ENCODE measurements at regions not wholly inside any gene's neighbourhood (a gene's known extent, or its start where the extent isn't known, plus 50 kb on each side); places are given as distances from the start of the nearest gene placed in this dataset.

DNA sequence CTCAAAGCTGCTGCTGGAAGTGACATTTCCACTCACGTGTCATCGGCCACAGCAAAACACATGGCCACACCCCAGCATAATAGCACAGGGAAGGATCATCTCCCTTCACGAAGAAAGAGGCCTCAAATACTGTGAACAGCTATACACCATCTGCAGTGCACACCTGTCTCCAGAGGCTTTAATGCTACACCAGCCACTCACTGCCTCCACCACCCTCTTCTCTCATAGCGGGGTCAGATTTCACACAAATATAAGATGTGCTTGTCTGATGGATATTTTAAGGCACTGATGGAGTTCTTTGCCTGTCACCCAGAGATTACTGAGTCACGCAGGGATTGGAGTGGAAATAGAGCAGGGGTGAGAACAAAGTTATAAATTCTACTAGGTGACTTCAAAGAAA, 374.0 kb downstream of the ZNF516 start:
- no peak for DNase-seq (ENCODE audit: low spot score)

DNA sequence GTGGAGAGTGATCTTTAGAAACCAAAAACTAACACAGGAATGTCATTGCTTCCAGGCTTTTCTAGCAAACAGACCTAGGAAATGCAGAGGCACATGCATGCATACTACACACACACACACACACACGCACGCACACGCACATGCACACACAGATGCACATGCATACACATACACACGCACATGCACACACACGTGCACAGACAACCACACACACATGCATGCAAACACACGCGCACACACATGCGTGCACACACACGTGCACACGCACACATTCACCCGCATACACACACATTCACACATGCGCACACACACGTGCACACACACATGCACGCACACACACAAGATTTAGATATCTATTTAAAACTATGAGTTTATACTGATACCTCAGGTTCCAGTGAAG, 379.5 kb downstream of the ZNF516 start:
- no peak for DNase-seq (ENCODE audit: low spot score)

DNA sequence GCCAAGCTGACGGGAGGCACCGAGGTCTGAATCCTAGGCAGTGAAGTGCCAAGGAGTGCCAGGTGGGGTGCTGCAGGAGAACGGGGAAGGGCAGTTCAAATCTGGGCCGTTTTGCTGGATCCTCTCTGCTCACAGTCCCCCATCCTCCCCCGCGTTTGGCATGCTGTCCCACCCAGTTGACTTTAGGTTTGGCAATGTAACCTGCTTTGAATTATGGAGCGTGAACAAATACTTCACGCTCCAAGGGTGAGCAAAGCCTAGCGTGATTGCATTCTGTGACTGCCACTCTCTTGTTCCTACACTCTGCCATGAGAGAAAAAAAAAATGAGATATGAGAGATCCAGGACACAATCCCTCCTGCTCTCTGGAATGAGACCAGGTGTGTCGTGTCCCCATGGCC, 381.9 kb downstream of the ZNF516 start:
- DNase-seq (ENCODE audit: low spot score) = no peak

DNA sequence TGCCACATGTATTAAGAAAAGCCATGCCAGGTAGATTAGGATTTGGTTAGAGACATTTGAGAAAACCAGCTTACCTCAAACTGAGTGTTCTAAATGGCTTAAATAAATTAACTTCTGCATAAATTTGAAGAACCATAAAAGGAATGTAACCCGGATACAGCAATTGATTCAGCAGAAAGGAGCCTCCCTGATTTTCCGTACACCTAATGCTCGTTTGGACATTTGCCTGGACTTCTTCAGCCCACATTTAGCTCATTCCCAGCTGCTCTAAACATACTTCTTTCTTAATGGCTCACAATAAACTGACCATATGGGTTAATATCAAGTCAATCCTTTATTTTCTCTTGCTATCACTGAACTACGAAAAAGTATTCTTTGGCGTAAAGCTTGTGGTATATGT, 392.4 kb downstream of the ZNF516 start:
- DNase-seq (ENCODE audit: low spot score) = no peak

DNA sequence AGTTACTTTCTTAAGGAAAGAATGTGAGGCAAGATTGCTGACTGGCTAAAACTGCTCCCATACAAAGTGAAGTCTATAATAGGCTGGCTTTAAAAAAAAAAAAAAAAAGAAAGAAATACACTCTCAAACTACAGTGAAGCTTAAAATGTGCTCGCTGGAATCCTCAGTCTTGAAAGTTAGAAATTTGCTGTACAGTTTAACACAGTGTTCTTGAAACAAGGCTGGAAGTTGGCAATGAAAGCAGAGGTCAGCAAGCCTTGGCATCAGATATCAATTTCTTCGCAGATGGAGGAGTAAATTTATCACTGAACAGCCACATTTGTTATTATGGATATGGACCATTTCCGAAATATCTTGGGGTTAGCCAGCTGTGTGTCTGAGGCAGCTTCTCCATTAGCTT, 392.9 kb downstream of the ZNF516 start:
- DNase-seq (ENCODE audit: low spot score) = no peak

DNA sequence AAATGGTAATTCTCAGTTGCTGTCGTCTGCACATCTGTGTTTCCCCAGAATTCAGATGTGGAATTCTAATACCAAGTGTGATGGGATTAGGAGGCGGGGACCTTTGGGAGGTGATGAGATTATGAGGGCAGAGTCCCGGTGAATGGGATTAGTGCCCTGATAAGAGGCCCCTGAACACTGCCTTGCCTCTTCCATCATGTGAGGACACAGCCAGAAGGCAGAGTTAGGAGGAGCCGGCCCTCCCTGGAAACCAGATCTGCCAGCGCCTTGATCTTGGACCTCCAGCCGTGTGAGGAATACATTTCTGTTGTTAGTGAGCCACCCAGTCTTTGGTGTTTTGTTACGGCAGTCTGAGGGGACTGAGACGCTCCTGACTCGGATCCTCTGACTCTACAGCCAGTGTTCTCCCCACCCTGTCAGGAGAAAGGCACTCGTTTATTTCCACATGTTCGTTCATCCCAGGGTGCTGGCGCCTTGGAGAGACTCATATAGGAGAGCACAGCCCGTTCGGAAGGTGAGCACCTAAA, 395.0 kb downstream of the ZNF516 start:
- DNase-seq (ENCODE audit: low spot score) = no peak

DNA sequence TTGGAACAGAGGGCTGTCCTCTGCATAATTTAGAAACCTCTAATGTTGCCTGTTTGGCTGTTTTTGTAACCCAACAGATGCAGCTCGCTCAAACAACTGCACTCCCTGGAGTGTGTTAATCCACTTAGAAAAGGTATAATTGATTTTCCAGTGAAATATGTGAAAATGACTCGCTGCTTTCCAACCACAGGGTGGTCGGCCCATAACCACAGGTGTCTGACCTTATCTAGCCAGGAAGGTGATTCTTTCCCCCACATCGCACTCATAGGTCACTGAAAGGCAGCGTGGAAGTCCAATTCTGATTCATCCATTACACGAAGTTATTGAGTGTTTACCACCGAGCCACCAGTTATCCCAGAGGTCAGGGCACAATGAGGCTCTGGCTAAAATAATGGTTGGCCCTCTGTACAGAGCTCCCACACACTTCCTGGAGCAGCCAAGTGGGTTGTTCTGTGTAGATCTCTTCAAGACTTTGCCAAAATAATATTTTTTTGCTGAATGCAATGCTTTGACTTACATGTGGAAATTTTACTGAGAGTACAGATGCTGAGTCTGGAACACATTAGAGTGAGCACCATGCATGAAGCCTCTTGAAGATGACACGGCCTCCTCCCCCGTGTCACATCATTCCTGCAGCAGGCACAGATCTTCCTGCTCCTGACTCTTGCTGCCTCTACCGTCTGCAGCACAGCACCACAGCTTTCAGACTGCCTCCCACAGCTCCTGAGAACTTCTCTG, 396.2 kb downstream of the ZNF516 start:
- no peak for DNase-seq (ENCODE audit: low spot score)

DNA sequence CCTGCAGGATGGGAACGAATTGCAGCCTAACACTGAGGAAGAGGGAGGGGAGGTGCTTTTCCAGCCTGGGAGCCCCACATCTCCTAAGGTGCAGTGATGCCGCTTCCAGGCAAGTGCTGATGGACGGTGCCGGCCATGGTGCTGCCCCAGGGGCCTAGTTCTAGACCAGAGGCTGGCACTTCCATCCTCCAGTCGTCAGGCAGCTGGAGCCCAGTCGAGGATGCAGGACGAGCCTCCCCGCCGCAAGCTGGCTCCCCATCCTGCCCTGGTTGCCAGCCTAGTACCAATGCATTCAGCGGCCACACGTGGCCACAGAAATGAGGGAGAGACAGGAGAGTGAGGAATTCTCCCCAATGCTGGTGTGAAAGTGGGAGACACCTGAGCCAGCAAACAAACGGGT, 413.5 kb downstream of the ZNF516 start:
- DNase-seq (ENCODE audit: low spot score) = no peak

DNA sequence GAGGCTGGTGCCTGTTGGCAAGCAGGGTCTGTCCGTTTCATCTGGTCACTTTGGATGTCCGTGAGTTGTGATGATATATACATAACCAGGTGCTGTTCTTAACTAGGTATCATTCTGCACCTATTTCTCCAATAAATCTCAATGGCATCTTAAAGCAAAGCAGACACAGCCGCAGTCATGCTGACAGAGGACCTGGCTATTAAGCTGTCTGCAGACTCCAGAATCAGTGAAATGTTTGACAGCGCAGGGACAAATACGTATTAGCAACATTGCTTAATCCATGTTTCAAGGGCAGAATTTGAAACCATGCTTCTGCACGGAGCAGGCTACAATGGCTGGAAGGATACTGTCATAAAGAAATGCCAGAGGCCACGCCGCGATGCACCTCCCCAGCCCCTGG, 414.6 kb downstream of the ZNF516 start:
- no peak for DNase-seq (ENCODE audit: low spot score)

DNA sequence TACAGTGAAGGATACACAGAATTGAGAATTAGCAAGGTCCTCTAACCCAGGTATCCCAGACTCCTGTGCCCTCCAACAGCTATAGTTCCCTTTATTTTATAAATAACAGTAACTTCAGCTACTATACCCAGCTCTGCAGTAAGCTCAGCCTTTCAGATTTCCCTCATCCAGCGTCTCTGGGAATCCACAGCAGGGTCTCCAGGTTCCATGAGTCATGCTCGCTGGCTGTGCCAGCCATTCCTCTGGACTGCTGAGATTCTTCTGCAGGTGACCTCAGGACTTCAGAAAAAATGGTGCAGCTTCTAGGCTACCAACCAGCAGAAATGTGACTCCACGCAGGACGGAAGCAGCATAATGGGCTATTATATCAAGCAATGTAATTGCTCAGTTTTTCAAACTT, 419.3 kb downstream of the ZNF516 start:
- DNase-seq (ENCODE audit: low spot score) = no peak

DNA sequence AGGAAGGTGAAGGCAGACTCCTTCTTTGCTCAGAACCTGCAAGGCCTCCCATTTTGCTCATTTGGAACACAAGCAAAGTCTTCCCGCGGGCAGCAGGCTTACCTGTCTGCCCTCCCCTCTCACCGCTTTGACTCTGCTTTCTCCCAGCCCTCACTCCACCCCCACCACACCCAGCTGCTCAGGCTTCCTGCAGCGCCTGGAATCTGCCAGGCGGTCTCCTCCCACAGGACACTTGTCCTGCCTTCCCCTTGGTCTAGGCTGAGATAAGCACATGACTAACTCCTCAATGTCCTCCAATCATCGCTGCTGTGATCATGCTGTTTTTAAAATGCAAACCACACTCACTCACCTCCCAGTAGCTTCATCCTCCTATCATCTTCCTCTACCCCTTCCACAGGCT, 430.0 kb downstream of the ZNF516 start:
- DNase-seq (ENCODE audit: low spot score) = no peak

DNA sequence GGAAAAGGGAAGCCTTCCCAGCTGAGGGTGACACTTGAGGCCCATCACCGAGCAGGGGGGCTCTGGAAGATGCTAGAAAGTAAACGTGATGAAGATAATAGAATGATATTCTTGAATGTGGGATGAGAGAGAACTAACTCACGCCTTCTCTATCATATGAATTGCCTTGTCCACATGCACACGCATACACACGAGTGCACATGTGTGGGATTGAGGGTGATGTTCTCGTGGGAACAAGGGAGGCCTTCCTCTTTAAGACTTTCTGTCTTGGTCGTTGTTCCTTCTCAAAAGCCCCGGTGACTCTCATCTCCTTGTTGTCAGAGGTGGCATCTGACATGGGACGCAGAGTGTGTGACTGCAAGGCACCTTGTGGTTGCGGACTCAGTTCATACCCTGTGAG, 436.9 kb downstream of the ZNF516 start:
- no peak for DNase-seq (ENCODE audit: low spot score)

DNA sequence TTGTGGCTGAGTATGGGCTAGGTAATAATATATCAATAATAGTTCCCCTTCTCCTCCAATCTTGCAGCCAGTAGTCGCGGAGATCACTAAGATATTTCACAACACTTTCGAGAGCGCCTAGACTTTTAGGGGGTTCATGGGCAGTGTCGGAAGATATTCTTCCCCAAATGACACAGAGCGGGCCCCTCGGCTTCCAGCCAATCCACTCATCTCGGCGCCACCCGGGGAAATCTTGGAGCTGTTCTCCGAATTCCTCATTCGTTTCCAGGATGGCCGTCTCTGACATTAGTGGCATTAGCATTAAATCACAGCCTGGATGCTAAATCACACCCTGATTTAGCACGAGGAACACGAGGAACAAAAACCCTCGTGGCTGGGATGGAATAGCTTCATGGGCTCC, 437.7 kb downstream of the ZNF516 start:
- no peak for DNase-seq (ENCODE audit: low spot score)

DNA sequence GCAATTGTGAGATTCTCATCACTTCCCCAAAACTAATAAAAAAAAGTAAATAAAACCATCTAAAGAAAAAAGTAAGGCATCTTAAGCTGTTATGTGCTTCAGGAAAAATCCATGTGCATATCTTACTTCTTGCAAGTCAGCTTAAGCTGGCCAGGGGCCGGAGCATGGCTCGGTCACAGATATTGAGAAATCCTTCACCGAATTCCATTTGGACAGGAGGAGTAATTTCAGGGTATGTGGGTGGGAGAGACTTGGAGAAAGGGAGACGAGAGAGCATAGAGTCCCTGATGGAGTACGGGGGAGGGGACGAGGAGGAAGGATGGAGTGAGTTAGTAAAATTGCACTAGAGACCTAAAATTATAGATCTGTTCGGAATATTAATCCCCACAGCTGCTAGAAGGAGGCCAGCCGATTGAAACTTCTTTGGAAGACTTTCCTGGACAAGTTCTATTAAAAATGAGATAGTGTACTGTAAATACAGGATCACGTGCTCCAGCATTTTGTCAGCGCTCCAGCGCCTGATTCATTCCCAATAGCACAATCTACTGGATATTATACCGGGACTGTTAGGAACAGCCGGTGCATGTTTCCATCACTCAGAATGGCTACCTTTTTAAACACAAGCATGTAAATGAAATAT, 438.5 kb downstream of the ZNF516 start:
- no peak for DNase-seq (ENCODE audit: low spot score)

DNA sequence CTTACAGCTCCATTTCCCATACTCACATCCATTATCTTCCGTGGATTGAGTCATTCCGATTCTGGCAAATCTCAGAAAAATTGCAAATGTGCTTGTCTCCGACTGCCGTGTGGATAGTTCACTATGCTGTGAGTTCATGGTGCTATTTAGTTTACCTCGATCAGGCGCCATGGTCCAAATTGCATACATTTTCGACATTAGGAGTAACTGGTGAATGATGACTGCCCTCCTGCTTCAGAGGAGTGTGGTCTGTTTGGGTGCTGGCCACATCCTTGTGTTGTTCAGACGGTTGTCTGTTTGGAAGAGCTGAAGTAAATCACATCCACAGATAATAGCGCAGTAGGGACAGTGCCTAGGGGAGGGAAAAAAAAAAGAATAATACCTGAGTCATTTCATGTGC, 439.5 kb downstream of the ZNF516 start:
- DNase-seq (ENCODE audit: low spot score) = no peak

DNA sequence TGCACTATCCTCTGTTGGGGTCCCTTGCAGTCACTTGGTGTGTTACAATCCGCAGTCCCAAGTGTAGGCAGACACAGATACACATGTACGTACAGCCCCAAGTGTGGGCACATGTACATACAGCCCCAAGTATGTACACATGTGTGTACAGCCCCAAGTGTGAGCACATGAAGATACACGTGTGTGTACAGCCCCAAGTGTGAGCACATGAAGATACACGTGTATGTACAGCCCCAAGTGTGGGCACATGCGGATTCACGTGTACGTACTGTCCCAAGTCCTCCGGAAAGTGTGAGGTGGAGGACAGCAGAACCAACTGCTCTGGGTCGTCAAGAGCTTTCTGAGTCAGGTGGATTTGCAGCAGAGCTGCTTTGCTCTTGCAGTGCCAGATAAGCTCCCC, 440.0 kb downstream of the ZNF516 start:
- DNase-seq (ENCODE audit: low spot score) = no peak

DNA sequence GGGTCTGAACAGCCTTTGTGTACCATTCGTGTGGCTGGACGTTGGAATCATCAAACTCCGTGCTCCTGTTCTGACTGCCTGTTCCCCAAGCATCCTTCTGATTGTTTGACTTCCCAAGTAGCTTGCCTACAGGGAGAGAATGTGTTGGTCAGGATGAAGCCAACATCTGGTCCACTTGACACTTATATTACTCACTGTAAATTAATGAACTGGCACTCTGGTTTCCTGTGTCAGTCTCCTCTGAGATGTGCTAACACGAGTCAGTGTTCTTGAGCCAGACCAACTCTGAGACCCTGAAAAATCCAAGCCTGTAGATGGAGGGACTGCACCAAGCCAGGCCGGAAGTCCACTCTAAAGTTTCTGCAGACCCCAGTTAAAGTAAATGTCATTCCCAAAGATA, 440.9 kb downstream of the ZNF516 start:
- no peak for DNase-seq (ENCODE audit: low spot score)

DNA sequence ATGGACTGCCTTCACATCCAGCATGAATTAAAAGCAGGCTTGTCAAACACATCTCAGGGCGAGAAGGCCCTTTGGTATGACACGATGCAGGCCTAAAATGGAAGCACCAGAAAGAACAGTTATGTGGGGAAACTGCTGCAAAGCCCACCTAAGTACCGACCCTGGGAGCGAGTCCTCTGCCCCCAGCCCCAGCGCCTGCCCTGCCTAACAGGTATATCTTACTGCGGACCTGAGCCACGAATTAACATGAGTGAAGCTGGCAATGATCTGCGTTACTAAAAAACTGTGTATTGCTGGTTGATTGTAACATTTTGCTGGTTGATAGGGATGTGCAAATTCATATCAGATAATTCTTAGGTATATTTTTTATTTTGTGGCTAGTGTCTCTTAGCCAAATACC, 441.5 kb downstream of the ZNF516 start:
- DNase-seq (ENCODE audit: low spot score) = no peak

DNA sequence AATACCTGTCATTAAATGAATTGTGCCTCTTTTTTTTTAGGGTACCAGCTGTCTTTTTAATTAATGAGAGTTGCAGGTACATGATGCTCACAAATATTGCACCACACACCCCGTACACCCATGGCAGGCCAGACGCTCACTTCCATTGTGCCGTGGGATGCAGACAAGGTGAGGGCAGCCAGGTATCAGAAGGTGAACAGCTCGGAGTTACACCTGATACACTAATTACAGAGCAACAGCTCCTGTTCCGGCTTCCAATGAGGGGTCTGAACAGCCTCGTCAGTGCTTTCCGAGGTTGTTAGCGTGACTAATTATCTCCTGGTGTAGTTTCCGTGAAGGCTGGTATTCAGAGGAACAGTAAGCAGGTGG, 442.8 kb downstream of the ZNF516 start:
- DNase-seq (ENCODE audit: low spot score) = no peak

DNA sequence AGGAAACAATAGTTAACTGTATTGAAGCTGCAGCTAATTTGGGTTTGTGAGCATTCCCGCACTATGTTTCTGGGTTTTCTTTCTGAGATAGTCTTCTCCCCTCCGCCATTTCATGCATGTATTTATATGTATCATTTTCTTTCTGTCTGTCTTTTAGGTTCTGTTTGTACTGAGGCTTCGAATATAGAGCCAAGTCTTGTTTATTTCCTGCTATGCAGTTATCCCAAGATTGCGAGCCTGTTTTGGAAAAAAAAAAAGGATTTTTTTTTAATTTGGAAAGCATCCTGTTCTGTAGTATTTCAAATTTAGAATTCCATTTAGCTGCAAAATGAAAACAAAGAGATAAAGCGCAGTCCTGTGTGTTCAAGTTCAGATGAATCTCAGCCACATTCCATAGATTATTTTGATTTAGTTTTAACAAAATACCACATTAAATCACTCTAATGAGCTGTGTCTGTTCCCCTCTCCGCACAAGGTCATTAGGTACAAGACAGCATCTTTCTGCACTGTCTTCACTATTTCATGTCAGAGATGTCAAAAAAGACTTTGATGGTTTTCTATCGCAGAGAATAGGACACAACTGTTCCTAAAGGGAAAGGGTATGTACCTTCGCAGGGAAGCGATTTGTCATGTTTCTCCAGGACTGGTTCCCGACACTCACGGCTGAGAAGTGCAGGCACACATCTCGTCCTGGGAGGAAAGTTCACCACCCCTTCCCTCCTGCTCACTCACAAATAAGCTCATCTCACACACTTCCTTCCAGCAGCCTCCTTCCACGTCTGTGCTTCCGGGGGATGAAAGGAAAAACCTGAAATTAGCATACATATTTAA, 443.4 kb downstream of the ZNF516 start:
- DNase-seq (ENCODE audit: low spot score) = no peak

DNA sequence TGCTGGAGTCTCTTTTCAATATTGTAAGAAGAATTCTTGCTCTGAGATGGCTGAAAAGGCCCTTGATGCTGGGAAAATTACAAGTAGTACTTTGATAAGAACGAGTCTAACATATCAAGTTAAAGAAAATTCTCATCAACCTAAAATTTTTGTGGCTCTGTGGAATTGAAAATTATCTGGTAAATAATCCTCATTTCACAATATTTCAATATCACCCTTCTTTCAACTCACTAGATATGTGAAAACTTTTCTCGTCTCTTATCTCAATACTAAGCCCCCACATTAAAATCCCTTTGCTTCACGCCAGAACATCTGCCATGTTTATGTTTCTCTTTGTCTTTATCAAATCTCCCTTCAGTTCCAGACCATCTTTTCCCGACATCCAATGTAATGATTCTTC, 448.8 kb downstream of the ZNF516 start:
- DNase-seq (ENCODE audit: low spot score) = no peak

DNA sequence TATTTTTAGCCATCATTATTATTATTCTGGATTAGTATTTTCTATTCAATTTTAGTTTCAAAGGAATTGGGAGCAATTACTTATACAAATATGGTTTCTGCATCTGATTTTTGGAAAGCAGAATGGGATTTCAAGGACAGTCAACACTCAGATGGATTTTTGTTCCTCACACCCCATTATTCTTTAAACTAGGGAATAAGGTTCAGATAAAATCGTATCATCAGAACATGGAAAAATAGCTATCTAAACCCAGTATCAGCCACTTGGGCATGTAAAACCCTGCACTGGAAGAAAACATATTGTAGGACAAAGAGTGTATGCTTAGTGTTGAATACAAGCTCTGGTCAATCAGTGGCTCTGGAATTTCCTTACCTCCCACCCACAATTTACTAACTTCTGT, 452.5 kb downstream of the ZNF516 start:
- no peak for DNase-seq (ENCODE audit: low spot score)

DNA sequence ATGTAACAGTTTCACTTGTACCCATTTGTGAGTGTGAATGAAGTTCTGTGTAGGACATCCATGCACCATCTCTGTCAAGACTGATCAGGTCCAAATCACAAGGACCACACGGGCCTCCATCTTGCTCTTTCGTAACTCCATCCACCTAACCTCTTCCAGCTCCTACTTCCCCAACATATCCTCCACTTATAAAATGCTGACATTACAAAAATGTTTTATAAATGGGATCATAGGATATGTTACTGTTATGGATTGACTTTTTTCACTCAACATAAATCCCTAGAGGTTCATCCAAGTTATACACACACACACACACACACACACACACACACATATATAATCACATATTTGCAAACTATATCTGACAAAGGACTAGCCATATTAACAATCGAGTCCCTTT, 476.8 kb downstream of the ZNF516 start:
- no peak for DNase-seq (ENCODE audit: low spot score)

Data from CD4-positive, alpha-beta T cell treated with Interleukin-2 at 100 ng/mL for 4 hours (primary cell).